ENCODE measurements at regions not wholly inside any gene's neighbourhood (a gene's known extent, or its start where the extent isn't known, plus 50 kb on each side); places are given as distances from the start of the nearest gene placed in this dataset.

DNA sequence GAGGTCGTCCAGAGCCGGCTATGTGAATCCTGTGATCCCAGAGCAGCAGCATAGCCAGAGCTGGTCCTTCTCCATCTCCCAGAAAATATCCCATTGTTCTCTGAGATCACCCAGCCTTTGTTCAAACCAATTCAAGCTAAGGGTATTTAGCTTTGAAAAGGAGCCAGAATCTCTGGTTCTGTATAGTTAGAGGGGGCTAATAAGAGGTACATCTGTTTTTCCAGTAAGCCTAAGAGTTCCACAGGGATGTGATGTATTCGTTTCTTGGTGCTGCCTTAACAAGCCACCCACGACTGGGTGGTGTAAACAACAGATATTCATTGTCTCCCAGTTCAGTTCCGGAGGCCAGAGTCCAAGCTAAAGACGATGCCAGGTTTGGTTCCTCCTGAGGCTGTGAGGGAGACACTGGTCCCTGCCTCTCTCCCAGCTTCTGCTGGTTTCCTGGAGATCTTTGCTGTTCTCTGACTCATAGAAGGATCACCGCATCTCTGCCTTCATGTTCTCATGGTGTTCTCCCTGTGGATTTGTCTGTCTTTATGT is 344.8 kb downstream of the MTRR start:
- no peak for ATAC-seq

DNA sequence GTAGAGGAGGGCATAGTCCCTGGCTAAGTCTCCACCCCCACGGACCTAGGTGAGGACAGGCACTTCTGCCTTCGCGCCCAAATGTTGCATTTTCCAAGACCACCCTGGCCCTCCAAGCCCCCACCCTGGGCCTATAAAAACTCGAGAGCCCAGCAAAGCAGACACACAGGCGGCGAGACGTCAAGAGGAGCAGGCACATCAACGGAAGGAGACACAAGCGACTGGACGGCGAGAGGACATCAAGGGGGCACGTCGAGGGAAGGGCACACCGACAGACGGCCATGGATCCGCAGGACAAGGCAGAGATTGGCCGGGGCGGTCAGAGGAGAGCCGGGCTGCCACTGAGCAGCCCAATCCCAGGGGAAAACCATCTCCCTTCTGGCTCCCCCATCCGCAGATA is 348.0 kb downstream of the MTRR start:
- TF ChIP-seq RARB (CRISPR knock-in tag; IDR thresholded peaks at IDR 0.05) (no peak), ZFP30 (CRISPR knock-in tag; IDR thresholded peaks at IDR 0.05) (no peak), ISL1 (CRISPR knock-in tag; IDR thresholded peaks at IDR 0.05) (no peak), OSR1 (CRISPR knock-in tag; IDR thresholded peaks at IDR 0.05) (no peak), TCF4 (CRISPR knock-in tag; IDR thresholded peaks at IDR 0.05; ENCODE audit: borderline replicate concordance) (no peak), ZNF565 (CRISPR knock-in tag; conservative IDR thresholded peaks at IDR 0.05; ENCODE audit: low read depth) (no peak), CSDC2 (CRISPR knock-in tag; IDR thresholded peaks at IDR 0.05) (no peak), ZNF8 (CRISPR knock-in tag; IDR thresholded peaks at IDR 0.05) (no peak), ARNTL (CRISPR knock-in tag; IDR thresholded peaks at IDR 0.05; ENCODE audit: borderline replicate concordance, low read depth) (no peak), BACH2 (CRISPR knock-in tag; IDR thresholded peaks at IDR 0.05; ENCODE audit: borderline replicate concordance) (no peak), SNAI2 (CRISPR knock-in tag; IDR thresholded peaks at IDR 0.05) (no peak), ZC3H10 (CRISPR knock-in tag; IDR thresholded peaks at IDR 0.05) (no peak), TOX (CRISPR knock-in tag; IDR thresholded peaks at IDR 0.05; ENCODE audit: borderline replicate concordance) (no peak), ZFP3 (CRISPR knock-in tag; IDR thresholded peaks at IDR 0.05) (no peak), ZNF70 (CRISPR knock-in tag; IDR thresholded peaks at IDR 0.05) (no peak), PPARA (CRISPR knock-in tag; IDR thresholded peaks at IDR 0.05; ENCODE audit: borderline replicate concordance) (no peak)
- TF ChIP-seq, protein P1, sequence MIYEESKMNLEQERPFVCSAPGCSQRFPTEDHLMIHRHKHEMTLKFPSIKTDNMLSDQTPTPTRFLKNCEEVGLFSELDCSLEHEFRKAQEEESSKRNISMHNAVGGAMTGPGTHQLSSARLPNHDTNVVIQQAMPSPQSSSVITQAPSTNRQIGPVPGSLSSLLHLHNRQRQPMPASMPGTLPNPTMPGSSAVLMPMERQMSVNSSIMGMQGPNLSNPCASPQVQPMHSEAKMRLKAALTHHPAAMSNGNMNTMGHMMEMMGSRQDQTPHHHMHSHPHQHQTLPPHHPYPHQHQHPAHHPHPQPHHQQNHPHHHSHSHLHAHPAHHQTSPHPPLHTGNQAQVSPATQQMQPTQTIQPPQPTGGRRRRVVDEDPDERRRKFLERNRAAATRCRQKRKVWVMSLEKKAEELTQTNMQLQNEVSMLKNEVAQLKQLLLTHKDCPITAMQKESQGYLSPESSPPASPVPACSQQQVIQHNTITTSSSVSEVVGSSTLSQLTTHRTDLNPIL (CRISPR knock-in tag; IDR thresholded peaks at IDR 0.05; ENCODE audit: low read depth), result no peak
- TF ChIP-seq, protein P2, sequence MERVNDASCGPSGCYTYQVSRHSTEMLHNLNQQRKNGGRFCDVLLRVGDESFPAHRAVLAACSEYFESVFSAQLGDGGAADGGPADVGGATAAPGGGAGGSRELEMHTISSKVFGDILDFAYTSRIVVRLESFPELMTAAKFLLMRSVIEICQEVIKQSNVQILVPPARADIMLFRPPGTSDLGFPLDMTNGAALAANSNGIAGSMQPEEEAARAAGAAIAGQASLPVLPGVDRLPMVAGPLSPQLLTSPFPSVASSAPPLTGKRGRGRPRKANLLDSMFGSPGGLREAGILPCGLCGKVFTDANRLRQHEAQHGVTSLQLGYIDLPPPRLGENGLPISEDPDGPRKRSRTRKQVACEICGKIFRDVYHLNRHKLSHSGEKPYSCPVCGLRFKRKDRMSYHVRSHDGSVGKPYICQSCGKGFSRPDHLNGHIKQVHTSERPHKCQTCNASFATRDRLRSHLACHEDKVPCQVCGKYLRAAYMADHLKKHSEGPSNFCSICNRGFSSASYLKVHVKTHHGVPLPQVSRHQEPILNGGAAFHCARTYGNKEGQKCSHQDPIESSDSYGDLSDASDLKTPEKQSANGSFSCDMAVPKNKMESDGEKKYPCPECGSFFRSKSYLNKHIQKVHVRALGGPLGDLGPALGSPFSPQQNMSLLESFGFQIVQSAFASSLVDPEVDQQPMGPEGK (CRISPR knock-in tag; IDR thresholded peaks at IDR 0.05; ENCODE audit: borderline replicate concordance), result no peak
- TF ChIP-seq, protein P3, sequence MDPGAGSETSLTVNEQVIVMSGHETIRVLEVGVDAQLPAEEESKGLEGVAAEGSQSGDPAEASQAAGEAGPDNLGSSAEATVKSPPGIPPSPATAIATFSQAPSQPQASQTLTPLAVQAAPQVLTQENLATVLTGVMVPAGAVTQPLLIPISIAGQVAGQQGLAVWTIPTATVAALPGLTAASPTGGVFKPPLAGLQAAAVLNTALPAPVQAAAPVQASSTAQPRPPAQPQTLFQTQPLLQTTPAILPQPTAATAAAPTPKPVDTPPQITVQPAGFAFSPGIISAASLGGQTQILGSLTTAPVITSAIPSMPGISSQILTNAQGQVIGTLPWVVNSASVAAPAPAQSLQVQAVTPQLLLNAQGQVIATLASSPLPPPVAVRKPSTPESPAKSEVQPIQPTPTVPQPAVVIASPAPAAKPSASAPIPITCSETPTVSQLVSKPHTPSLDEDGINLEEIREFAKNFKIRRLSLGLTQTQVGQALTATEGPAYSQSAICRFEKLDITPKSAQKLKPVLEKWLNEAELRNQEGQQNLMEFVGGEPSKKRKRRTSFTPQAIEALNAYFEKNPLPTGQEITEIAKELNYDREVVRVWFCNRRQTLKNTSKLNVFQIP (CRISPR knock-in tag; IDR thresholded peaks at IDR 0.05; ENCODE audit: borderline replicate concordance, low read depth), result no peak
- TF ChIP-seq, protein P4, sequence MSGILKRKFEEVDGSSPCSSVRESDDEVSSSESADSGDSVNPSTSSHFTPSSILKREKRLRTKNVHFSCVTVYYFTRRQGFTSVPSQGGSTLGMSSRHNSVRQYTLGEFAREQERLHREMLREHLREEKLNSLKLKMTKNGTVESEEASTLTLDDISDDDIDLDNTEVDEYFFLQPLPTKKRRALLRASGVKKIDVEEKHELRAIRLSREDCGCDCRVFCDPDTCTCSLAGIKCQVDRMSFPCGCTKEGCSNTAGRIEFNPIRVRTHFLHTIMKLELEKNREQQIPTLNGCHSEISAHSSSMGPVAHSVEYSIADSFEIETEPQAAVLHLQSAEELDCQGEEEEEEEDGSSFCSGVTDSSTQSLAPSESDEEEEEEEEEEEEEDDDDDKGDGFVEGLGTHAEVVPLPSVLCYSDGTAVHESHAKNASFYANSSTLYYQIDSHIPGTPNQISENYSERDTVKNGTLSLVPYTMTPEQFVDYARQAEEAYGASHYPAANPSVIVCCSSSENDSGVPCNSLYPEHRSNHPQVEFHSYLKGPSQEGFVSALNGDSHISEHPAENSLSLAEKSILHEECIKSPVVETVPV (CRISPR knock-in tag; IDR thresholded peaks at IDR 0.05), result no peak
- no peak for ATAC-seq

More for the DNA sequence above, 344.8 kb downstream of the MTRR start:
- TF ChIP-seq SNAI2 (CRISPR knock-in tag; IDR thresholded peaks at IDR 0.05), result no peak

DNA sequence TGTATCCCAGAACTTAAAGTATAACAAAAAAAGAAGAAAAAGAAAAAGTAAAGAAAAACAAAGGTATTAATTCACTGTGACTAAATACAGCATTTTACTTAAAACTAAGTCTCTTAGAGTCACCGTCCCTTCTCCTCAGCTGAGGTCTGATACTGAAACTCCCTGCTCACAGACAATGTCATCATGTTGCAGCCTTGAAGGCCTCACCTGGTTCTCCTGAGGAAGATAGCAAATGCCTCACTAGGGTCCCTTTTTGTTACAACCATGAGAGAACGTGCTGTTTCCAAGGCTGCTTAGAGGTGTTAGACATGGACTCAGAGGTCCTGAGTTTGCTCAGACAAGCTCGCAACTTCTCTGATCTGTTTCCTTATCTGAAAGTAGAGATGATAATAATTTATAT is 357.2 kb downstream of the MTRR start:
- ATAC-seq, result no peak
- TF ChIP-seq, protein P5, sequence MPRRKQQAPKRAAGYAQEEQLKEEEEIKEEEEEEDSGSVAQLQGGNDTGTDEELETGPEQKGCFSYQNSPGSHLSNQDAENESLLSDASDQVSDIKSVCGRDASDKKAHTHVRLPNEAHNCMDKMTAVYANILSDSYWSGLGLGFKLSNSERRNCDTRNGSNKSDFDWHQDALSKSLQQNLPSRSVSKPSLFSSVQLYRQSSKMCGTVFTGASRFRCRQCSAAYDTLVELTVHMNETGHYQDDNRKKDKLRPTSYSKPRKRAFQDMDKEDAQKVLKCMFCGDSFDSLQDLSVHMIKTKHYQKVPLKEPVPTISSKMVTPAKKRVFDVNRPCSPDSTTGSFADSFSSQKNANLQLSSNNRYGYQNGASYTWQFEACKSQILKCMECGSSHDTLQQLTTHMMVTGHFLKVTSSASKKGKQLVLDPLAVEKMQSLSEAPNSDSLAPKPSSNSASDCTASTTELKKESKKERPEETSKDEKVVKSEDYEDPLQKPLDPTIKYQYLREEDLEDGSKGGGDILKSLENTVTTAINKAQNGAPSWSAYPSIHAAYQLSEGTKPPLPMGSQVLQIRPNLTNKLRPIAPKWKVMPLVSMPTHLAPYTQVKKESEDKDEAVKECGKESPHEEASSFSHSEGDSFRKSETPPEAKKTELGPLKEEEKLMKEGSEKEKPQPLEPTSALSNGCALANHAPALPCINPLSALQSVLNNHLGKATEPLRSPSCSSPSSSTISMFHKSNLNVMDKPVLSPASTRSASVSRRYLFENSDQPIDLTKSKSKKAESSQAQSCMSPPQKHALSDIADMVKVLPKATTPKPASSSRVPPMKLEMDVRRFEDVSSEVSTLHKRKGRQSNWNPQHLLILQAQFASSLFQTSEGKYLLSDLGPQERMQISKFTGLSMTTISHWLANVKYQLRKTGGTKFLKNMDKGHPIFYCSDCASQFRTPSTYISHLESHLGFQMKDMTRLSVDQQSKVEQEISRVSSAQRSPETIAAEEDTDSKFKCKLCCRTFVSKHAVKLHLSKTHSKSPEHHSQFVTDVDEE (CRISPR knock-in tag; IDR thresholded peaks at IDR 0.05), result no peak
- TF ChIP-seq, protein P3 (CRISPR knock-in tag; IDR thresholded peaks at IDR 0.05; ENCODE audit: borderline replicate concordance, low read depth), result no peak
- TF ChIP-seq SNAI2 (CRISPR knock-in tag; IDR thresholded peaks at IDR 0.05) (no peak), ZC3H10 (CRISPR knock-in tag; IDR thresholded peaks at IDR 0.05) (no peak), ARNTL (CRISPR knock-in tag; IDR thresholded peaks at IDR 0.05; ENCODE audit: borderline replicate concordance, low read depth) (no peak), TCF4 (CRISPR knock-in tag; IDR thresholded peaks at IDR 0.05; ENCODE audit: borderline replicate concordance) (no peak), ESRRG (CRISPR knock-in tag; IDR thresholded peaks at IDR 0.05) (no peak), ZFP3 (CRISPR knock-in tag; IDR thresholded peaks at IDR 0.05) (no peak), OSR1 (CRISPR knock-in tag; IDR thresholded peaks at IDR 0.05) (no peak), ZNF70 (CRISPR knock-in tag; IDR thresholded peaks at IDR 0.05) (no peak), ZNF8 (CRISPR knock-in tag; IDR thresholded peaks at IDR 0.05) (no peak)

Measured in SK-N-SH treated with all-trans-retinoic acid at 6 μM for 48 hours (cell line).